22Rv1 (cell line): ENCODE measurements at regions not wholly inside any gene's neighbourhood (a gene's known extent, or its start where the extent isn't known, plus 50 kb on each side); places are given as distances from the start of the nearest gene placed in this dataset.

Experiments
- H3K27ac ChIP-seq: fragments of 450-650 bp; 2 replicates; pipeline ENCODE4 v1.5.1; 2017
- CTCF ChIP-seq: fragments of 450-650 bp; IDR thresholded peaks from 2 replicates; pipeline ENCODE4 v1.5.1; 2017; ENCODE audit warnings: mild to moderate bottlenecking
- ZFX ChIP-seq: fragments of 450-650 bp; IDR thresholded peaks from 2 replicates; pipeline ENCODE4 v1.6.1; 2017; ENCODE audit warnings: antibody characterized with exemption, borderline replicate concordance

- no peak overlapping the region for H3K27ac ChIP-seq
- TF ChIP-seq ZFX = no peak
- no peak for TF ChIP-seq CTCF
Measured at GRCh38 chr15:98596131-98596530, 52.2 kb upstream of the IGF1R start.

DNA sequence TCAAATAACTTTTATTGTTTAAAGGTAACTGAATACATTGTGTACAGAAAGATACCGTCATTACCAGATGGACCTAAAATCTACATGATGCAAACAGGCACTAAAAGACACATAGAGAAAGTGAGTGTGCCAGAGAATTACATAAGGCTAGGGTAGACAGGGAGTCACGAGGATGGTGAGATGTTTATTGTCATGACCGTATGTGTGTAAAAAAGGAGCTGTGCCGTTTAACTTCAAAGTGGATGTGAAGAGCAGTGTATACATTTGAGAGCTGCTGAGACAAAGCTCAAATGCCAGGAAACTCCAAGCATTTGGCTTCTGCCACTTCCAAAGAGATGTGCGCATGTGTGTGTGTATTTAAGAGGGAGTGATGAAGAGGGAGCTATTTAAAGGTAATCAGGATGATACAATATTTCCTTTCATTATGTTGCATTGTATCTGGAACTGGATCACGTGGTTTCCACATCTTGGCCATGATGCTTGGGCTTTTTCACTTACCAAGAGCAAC is 51.4 kb upstream of the IGF1R start:
- H3K27ac ChIP-seq = no peak overlapping the region
- TF ChIP-seq CTCF = no peak
- TF ChIP-seq ZFX = no peak

DNA sequence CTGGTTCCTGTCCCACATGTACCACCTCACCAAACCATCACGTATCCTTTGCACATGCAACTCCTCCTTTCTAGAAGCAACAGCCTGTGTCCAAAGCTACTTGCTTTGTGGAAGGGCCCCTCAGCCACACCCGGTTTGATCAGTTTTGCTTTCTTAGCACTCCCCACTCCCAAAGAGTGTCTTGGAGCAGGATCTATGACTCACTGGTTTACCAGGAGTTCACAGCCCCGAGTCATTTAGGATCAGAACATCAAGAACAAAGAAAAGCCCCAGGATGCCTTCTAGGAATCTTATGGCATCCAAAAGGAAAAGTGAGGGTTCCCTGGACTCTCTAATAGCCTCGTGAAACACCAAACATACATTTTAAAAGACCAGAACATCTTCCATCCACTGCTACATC is 50.7 kb upstream of the IGF1R start:
- no peak overlapping the region for H3K27ac ChIP-seq
- TF ChIP-seq CTCF (no peak), ZFX (no peak)
